OCI-LY1 (cell line): ENCODE measurements at regions not wholly inside any gene's neighbourhood (a gene's known extent, or its start where the extent isn't known, plus 50 kb on each side); places are given as distances from the start of the nearest gene placed in this dataset.

Experiments used
- H2AFZ ChIP-seq: fragments of 200-600 bp; sonication (generic), shearing (Covaris generic); 2 replicates; pipeline ENCODE4 v1.6.0; 2014; ENCODE audit warnings: antibody characterized with exemption, mild to moderate bottlenecking, low read length
- H3F3A ChIP-seq: fragments of 200-600 bp; sonication (generic), shearing (Covaris generic); 2 replicates; pipeline ENCODE4 v1.6.0; 2014; ENCODE audit warnings: mild to moderate bottlenecking, antibody characterized with exemption, low read length, moderate library complexity; ENCODE audit not compliant: insufficient read depth
- H3K27ac ChIP-seq: fragments of 200-600 bp; sonication (generic); 2 replicates; pipeline ENCODE4 v1.5.1; 2014; ENCODE audit warnings: low read length, mixed run types, mild to moderate bottlenecking, low read depth; ENCODE audit not compliant: poor library complexity, severe bottlenecking
- H3K27me3 ChIP-seq: fragments of 200-600 bp; sonication (generic); 2 replicates; pipeline ENCODE4 v1.6.0; 2014; ENCODE audit warnings: antibody characterized with exemption, mild to moderate bottlenecking, low read length, moderate library complexity; ENCODE audit not compliant: insufficient read depth
- H3K36me3 ChIP-seq: fragments of 200-600 bp; sonication (generic); 2 replicates; pipeline ENCODE4 v1.6.1; 2014; ENCODE audit warnings: mild to moderate bottlenecking, antibody characterized with exemption, low read length, moderate library complexity, mixed read lengths; ENCODE audit not compliant: insufficient read depth
- H3K4me1 ChIP-seq: fragments of 200-600 bp; sonication (generic); 2 replicates; pipeline ENCODE4 v1.5.1; 2014; ENCODE audit warnings: mild to moderate bottlenecking, low read length, moderate library complexity; ENCODE audit not compliant: insufficient read depth, severe bottlenecking
- H3K4me2 ChIP-seq: fragments of 200-600 bp; sonication (generic), shearing (Covaris generic); 2 replicates; pipeline ENCODE4 v1.6.1; 2014; ENCODE audit warnings: low read length
- H3K4me3 ChIP-seq: fragments of 200-600 bp; sonication (generic); 2 replicates; pipeline ENCODE4 v1.5.1; 2014; ENCODE audit warnings: low read length, low read depth, mild to moderate bottlenecking, mixed read lengths; ENCODE audit not compliant: poor library complexity, severe bottlenecking
- H3K79me2 ChIP-seq: fragments of 200-600 bp; shearing (Covaris generic); 2 replicates; pipeline ENCODE4 v1.6.1; 2016; ENCODE audit warnings: mixed run types, low read length, mixed read lengths; ENCODE audit not compliant: insufficient read depth
- H3K9ac ChIP-seq: fragments of 200-600 bp; sonication (generic), shearing (Covaris generic); 2 replicates; pipeline ENCODE4 v1.6.1; 2014; ENCODE audit warnings: mild to moderate bottlenecking, low read length, mixed read lengths
- H3K9me2 ChIP-seq: fragments of 200-600 bp; sonication (generic), shearing (Covaris generic); 2 replicates; pipeline ENCODE4 v1.6.1; 2014; ENCODE audit warnings: low read depth, mild to moderate bottlenecking, low read length, mixed read lengths
- H3K9me3 ChIP-seq: fragments of 200-600 bp; shearing (Covaris generic); 2 replicates; pipeline ENCODE4 v1.6.1; 2014; ENCODE audit warnings: low read length, mixed read lengths
- H4K20me1 ChIP-seq: fragments of 200-600 bp; sonication (generic), shearing (Covaris generic); 2 replicates; pipeline ENCODE4 v1.6.0; 2016; ENCODE audit warnings: mild to moderate bottlenecking, low read length; ENCODE audit not compliant: insufficient read depth
- EZH2 ChIP-seq: fragments of 200-600 bp; sonication (generic), shearing (Covaris generic); IDR thresholded peaks from 2 replicates; pipeline ENCODE4 v1.8.0; 2017; ENCODE audit warnings: borderline replicate concordance, mixed run types, mild to moderate bottlenecking, antibody characterized with exemption, low read length, moderate library complexity, mixed read lengths
- TF ChIP-seq, protein P1 (sequence below): fragments of 200-600 bp; sonication (generic), shearing (Covaris generic); IDR thresholded peaks from 2 replicates; pipeline ENCODE4 v1.5.1; 2017; ENCODE audit warnings: mild to moderate bottlenecking, antibody characterized with exemption, low read length, moderate library complexity, mixed read lengths

DNA sequence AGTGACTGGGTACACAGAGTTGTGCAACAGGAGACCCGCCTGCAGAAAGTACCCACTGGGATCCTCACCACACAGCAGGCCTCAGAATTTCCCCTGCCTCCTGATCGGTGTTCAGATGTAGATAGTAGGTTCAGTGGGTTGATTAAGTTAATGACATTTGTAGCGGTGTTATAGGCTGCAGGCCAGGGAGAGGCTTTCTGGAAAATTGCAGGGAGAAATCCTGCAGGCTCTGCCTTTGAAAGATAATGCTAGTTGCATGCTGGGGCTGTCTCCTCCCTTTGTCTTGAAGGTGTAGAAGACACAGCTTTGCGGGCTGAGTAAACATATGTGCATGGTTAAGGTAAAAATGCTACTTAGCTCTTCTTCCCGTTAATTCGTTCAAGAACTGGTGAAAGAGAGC is 406.3 kb upstream of the RBFOX1 start:
- Histone ChIP-seq H3K79me2 (no peaks in the 10 kb centered on the region), H3K9me3 (no peaks in the 10 kb centered on the region), H3K27me3 (no peaks in the 10 kb centered on the region), H3K4me2 (no peak overlapping the region), H3K9ac (no peak overlapping the region), H3K27ac (no peak overlapping the region), H3K9me2 (no peaks in the 10 kb centered on the region), H4K20me1 (no peaks in the 10 kb centered on the region), H3F3A (no peaks in the 10 kb centered on the region), H3K4me3 (no peak overlapping the region), H3K4me1 (no peaks in the 10 kb centered on the region), H3K36me3 (no peaks in the 10 kb centered on the region), H2AFZ (no peak overlapping the region)
- TF ChIP-seq, protein P1, sequence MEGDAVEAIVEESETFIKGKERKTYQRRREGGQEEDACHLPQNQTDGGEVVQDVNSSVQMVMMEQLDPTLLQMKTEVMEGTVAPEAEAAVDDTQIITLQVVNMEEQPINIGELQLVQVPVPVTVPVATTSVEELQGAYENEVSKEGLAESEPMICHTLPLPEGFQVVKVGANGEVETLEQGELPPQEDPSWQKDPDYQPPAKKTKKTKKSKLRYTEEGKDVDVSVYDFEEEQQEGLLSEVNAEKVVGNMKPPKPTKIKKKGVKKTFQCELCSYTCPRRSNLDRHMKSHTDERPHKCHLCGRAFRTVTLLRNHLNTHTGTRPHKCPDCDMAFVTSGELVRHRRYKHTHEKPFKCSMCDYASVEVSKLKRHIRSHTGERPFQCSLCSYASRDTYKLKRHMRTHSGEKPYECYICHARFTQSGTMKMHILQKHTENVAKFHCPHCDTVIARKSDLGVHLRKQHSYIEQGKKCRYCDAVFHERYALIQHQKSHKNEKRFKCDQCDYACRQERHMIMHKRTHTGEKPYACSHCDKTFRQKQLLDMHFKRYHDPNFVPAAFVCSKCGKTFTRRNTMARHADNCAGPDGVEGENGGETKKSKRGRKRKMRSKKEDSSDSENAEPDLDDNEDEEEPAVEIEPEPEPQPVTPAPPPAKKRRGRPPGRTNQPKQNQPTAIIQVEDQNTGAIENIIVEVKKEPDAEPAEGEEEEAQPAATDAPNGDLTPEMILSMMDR, result no peak
- TF ChIP-seq EZH2, result no peak

DNA sequence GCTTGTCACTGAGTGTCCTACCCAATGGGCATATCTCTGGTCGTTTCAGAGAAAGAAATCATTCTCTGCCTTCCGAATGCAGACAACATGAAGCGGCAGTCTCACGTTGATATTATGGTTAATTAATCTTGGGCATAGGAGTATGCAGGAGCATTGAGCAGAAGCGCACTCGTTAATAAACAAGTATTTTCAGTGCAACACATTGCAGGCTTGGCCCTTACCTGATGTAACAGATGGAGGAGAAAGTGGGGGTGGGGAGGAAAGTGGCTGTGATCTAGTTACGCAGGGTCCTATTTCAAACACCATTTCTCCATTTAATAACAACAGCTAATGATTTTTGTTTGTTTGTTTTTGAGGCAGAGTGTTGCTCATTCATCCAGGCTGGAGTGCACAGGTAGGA is 414.0 kb upstream of the RBFOX1 start:
- H3K9ac ChIP-seq, result no peak overlapping the region
- TF ChIP-seq, protein P1, result no peak
- TF ChIP-seq EZH2, result no peak
- no peaks in the 10 kb centered on the region for H3K27me3 ChIP-seq

DNA sequence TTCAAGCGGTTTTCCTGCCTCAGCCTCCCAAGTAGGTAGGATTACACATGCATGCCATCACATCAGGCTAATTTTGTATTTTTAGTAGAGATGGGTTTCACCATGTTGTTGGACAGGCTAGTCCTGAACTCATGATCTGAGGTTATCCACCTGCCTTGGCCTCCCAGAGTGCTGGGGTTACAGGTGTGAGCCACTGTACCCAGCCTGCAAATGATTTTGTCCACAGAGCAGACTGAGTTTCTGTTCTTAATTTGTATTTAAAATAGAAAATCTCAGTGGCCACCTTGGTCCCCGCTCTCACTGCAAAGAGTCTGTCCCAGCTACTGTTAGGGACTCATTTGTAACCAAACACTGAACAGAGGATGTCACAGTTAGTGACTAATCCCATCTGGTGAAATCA is 415.7 kb upstream of the RBFOX1 start:
- H3F3A ChIP-seq, result no peaks in the 10 kb centered on the region
- H4K20me1 ChIP-seq, result no peaks in the 10 kb centered on the region
- no peaks in the 10 kb centered on the region for H3K4me1 ChIP-seq
- no peak overlapping the region for H3K4me2 ChIP-seq
- no peak overlapping the region for H2AFZ ChIP-seq
- H3K4me3 ChIP-seq, result no peak overlapping the region
- H3K27me3 ChIP-seq, result no peaks in the 10 kb centered on the region
- TF ChIP-seq EZH2, result no peak
- TF ChIP-seq, protein P1, result no peak
- no peak overlapping the region for H3K9ac ChIP-seq
- H3K9me3 ChIP-seq, result no peaks in the 10 kb centered on the region
- no peak overlapping the region for H3K27ac ChIP-seq
- no peaks in the 10 kb centered on the region for H3K9me2 ChIP-seq
- no peaks in the 10 kb centered on the region for H3K36me3 ChIP-seq
- H3K79me2 ChIP-seq, result no peaks in the 10 kb centered on the region

More for the DNA sequence above, 414.0 kb upstream of the RBFOX1 start:
- no peak overlapping the region for H2AFZ ChIP-seq
- H3K36me3 ChIP-seq, result no peaks in the 10 kb centered on the region
- no peak overlapping the region for H3K27ac ChIP-seq
- no peaks in the 10 kb centered on the region for H3K9me2 ChIP-seq
- no peaks in the 10 kb centered on the region for H3K4me1 ChIP-seq
- no peaks in the 10 kb centered on the region for H3F3A ChIP-seq
- no peak overlapping the region for H3K4me2 ChIP-seq
- no peak overlapping the region for H3K4me3 ChIP-seq
- no peaks in the 10 kb centered on the region for H3K9me3 ChIP-seq
- H3K79me2 ChIP-seq, result no peaks in the 10 kb centered on the region
- H4K20me1 ChIP-seq, result no peaks in the 10 kb centered on the region
